H1 (cell line): ENCODE measurements at regions not wholly inside any gene's neighbourhood (a gene's known extent, or its start where the extent isn't known, plus 50 kb on each side); places are given as distances from the start of the nearest gene placed in this dataset.
A peak's percentile ranks its signal among the peaks of the same experiment; 100 is the strongest.

Experiments used
- CTCF ChIA-PET: fragments of 300-600 bp; sonication (Branson Sonifier 250); formaldehyde crosslinking; loops from one replicate; lab custom pipeline; 2021; ENCODE audit not compliant: partially characterized antibody; lab: Charles Lee
- POLR2A ChIA-PET: fragments of 300-600 bp; sonication (Branson Sonifier 250); formaldehyde crosslinking; loops from one replicate; lab custom pipeline; 2021; ENCODE audit warnings: inconsistent platforms; ENCODE audit not compliant: partially characterized antibody; lab: Charles Lee
- DNase-seq, 2 experiments: peaks; one replicate each; pipeline versions ENCODE4 v3.0.0 to v3.0.0-alpha.2; 2010 to 2022; ENCODE audit warnings: low spot score in 2 of 2, low read depth in 1 of 2, mixed read lengths in 1 of 2
- FAIRE-seq: peaks from 2 replicates; lab custom pipeline; 2011; peaks lifted over from hg19 to GRCh38; lab: Jason Lieb, UNC
- H2AFZ ChIP-seq: 2 replicates; pipeline ENCODE4 v1.8.1; 2012; ENCODE audit warnings: low read length, inconsistent platforms
- H2AK5ac ChIP-seq: 2 replicates; pipeline ENCODE4 v1.6.1; 2013; ENCODE audit warnings: low read depth, low read length
- H2BK120ac ChIP-seq: replicated peaks from 2 replicates; pipeline ENCODE3; 2013; ENCODE audit warnings: low read depth, low read length, inconsistent platforms
- H2BK12ac ChIP-seq: 2 replicates; pipeline ENCODE4 v1.6.1; 2013; ENCODE audit warnings: low read depth, low read length
- H2BK15ac ChIP-seq: 2 replicates; pipeline ENCODE4 v1.6.1; 2013; ENCODE audit warnings: low read length
- H2BK20ac ChIP-seq: 2 replicates; pipeline ENCODE4 v1.6.1; 2013; ENCODE audit warnings: low read length
- H2BK5ac ChIP-seq: 2 replicates; pipeline ENCODE4 v1.6.1; 2013; ENCODE audit warnings: low read depth, low read length
- H3K14ac ChIP-seq: 2 replicates; pipeline ENCODE4 v1.6.1; 2013; ENCODE audit warnings: inconsistent platforms; ENCODE audit not compliant: insufficient read length
- H3K18ac ChIP-seq: 2 replicates; pipeline ENCODE4 v1.6.1; 2013; ENCODE audit warnings: low read length; ENCODE audit errors: extremely low read depth
- H3K23ac ChIP-seq: 2 replicates; pipeline ENCODE4 v1.6.1; 2013; ENCODE audit warnings: inconsistent platforms; ENCODE audit not compliant: insufficient read length
- H3K23me2 ChIP-seq: 2 replicates; pipeline ENCODE4 v1.6.1; 2013; ENCODE audit warnings: low read depth, low read length
- H3K27ac ChIP-seq: 2 replicates; pipeline ENCODE4 v1.6.1; 2011; ENCODE audit warnings: low read depth, low read length, inconsistent platforms
- H3K27me3 ChIP-seq, 4 experiments: replicated peaks in 1 of 4; 1 replicate in 1 of 4; 2 replicates in 3 of 4; pipeline versions ENCODE4 v1.6.1 to v1.8.1; 2011 to 2013; ENCODE audit warnings: low read length in 3 of 4, mild to moderate bottlenecking in 3 of 4, inconsistent platforms in 2 of 4, mixed read lengths in 2 of 4, moderate library complexity in 1 of 4; ENCODE audit not compliant: control insufficient read depth in 3 of 4, insufficient read depth in 3 of 4; ENCODE audit errors: extremely low read depth in 1 of 4
- H3K36me3 ChIP-seq, 4 experiments: 2 replicates each; pipeline versions ENCODE4 v1.6.1 to v1.8.1; 2011 to 2013; ENCODE audit warnings: mild to moderate bottlenecking in 4 of 4, low read length in 3 of 4, moderate library complexity in 2 of 4, control low read depth in 1 of 4, inconsistent platforms in 1 of 4; ENCODE audit not compliant: insufficient read depth in 4 of 4, control insufficient read depth in 2 of 4
- H3K4ac ChIP-seq: replicated peaks from 2 replicates; pipeline ENCODE3; 2013; ENCODE audit warnings: low read length, low read depth, mixed read lengths, inconsistent platforms; ENCODE audit not compliant: insufficient read length
- H3K4me1 ChIP-seq, 4 experiments: replicated peaks in 1 of 4; 1 replicate in 1 of 4; 2 replicates in 3 of 4; pipeline versions ENCODE4 v1.6.1 to v1.8.1; 2011 to 2013; ENCODE audit warnings: low read length in 3 of 4, inconsistent platforms in 2 of 4, mixed read lengths in 1 of 4; ENCODE audit not compliant: insufficient read depth in 4 of 4, control insufficient read depth in 3 of 4
- H3K4me2 ChIP-seq, 2 experiments: 2 replicates each; pipeline versions ENCODE4 v1.6.1 to v1.8.1; 2011 to 2013; ENCODE audit warnings: low read depth in 2 of 2, low read length in 2 of 2, control low read depth in 1 of 2, inconsistent platforms in 1 of 2, mild to moderate bottlenecking in 1 of 2; ENCODE audit not compliant: insufficient read depth in 1 of 2
- H3K4me3 ChIP-seq, 4 experiments: fragments of 200-600, 300-600 bp in 1 of 4; sonication (generic), shearing (Covaris generic), sonication (Bioruptor Twin) in 1 of 4; 2 replicates each; pipeline versions ENCODE4 v1.5.1 to v1.8.1; 2011 to 2016; ENCODE audit warnings: low read length in 4 of 4, low read depth in 3 of 4, control low read depth in 2 of 4, inconsistent platforms in 2 of 4, mild to moderate bottlenecking in 2 of 4, mixed read lengths in 1 of 4, moderate library complexity in 1 of 4; ENCODE audit not compliant: insufficient read depth in 2 of 4; ENCODE audit errors: extremely low read depth in 1 of 4
- H3K56ac ChIP-seq: replicated peaks from 2 replicates; pipeline ENCODE3; 2013; ENCODE audit warnings: low read depth, mild to moderate bottlenecking, mixed read lengths, low read length, inconsistent platforms; ENCODE audit not compliant: insufficient read length
- H3K79me1 ChIP-seq: 2 replicates; pipeline ENCODE4 v1.6.1; 2013; ENCODE audit warnings: low read depth, low read length, control low read depth
- H3K79me2 ChIP-seq, 2 experiments: 2 replicates each; pipeline versions ENCODE4 v1.6.1 to v1.8.1; 2012 to 2013; ENCODE audit warnings: low read length in 2 of 2, mild to moderate bottlenecking in 2 of 2, inconsistent platforms in 1 of 2; ENCODE audit not compliant: insufficient read depth in 2 of 2, control insufficient read depth in 1 of 2
- H3K9ac ChIP-seq, 4 experiments: replicated peaks in 1 of 4; 1 replicate in 1 of 4; 2 replicates in 3 of 4; pipeline versions ENCODE4 v1.6.1 to v1.8.1; 2011 to 2013; ENCODE audit warnings: low read depth in 3 of 4, low read length in 3 of 4, control low read depth in 2 of 4, mild to moderate bottlenecking in 2 of 4, moderate library complexity in 2 of 4, inconsistent platforms in 1 of 4; ENCODE audit errors: extremely low read depth in 1 of 4
- H3K9me3 ChIP-seq, 2 experiments: 2 replicates each; pipeline versions ENCODE4 v1.6.1 to v1.8.1; 2012 to 2013; ENCODE audit warnings: mild to moderate bottlenecking in 2 of 2, moderate library complexity in 2 of 2, control low read depth in 1 of 2, inconsistent platforms in 1 of 2, low read depth in 1 of 2, low read length in 1 of 2, mixed read lengths in 1 of 2; ENCODE audit not compliant: insufficient read depth in 2 of 2
- H4K20me1 ChIP-seq, 2 experiments: replicated peaks in 1 of 2; 2 replicates each; pipeline versions ENCODE3 to v1.8.1; 2011 to 2013; ENCODE audit warnings: inconsistent platforms in 2 of 2, low read length in 2 of 2, mild to moderate bottlenecking in 1 of 2; ENCODE audit not compliant: insufficient read depth in 2 of 2, control insufficient read depth in 1 of 2
- H4K5ac ChIP-seq: 2 replicates; pipeline ENCODE4 v1.6.1; 2013; ENCODE audit warnings: low read length, low read depth, mixed read lengths, inconsistent platforms; ENCODE audit not compliant: insufficient read length
- H4K8ac ChIP-seq: 2 replicates; pipeline ENCODE4 v1.8.0; 2013; ENCODE audit warnings: mild to moderate bottlenecking, moderate library complexity, low read length, inconsistent platforms; ENCODE audit not compliant: insufficient read depth; ENCODE audit errors: extremely low read depth
- H4K91ac ChIP-seq: replicated peaks from 2 replicates; pipeline ENCODE3; 2013; ENCODE audit warnings: low read length, mixed read lengths, inconsistent platforms; ENCODE audit not compliant: insufficient read length
- GABPA ChIP-seq: IDR thresholded peaks from 2 replicates; pipeline ENCODE4 v1.6.1; 2011; ENCODE audit warnings: mild to moderate bottlenecking, low read length, moderate library complexity, borderline replicate concordance; ENCODE audit not compliant: insufficient read depth
- HDAC2 ChIP-seq, 2 experiments: fragments of 300-600 bp in 1 of 2; sonication (generic) in 1 of 2; IDR thresholded peaks; 2 replicates each; pipeline ENCODE4 v1.6.1; 2011 to 2012; ENCODE audit warnings: low read depth in 2 of 2, low read length in 2 of 2, mild to moderate bottlenecking in 2 of 2, moderate library complexity in 2 of 2, borderline replicate concordance in 1 of 2, inconsistent platforms in 1 of 2
- RAD21 ChIP-seq, 2 experiments: IDR thresholded peaks in 1 of 2; conservative IDR thresholded peaks in 1 of 2; 2 replicates each; pipeline ENCODE4 v1.6.1; 2011; ENCODE audit warnings: low read depth in 2 of 2, low read length in 2 of 2, improper control_type of control experiment in 1 of 2, inconsistent platforms in 1 of 2, mild to moderate bottlenecking in 1 of 2, moderate library complexity in 1 of 2
- RXRA ChIP-seq: IDR thresholded peaks from 2 replicates; pipeline ENCODE4 v1.6.1; 2011; ENCODE audit warnings: low read depth, mild to moderate bottlenecking, low read length, moderate library complexity; ENCODE audit not compliant: insufficient read depth
- TAF1 ChIP-seq: IDR thresholded peaks from 2 replicates; pipeline ENCODE4 v1.6.1; 2011; ENCODE audit warnings: mild to moderate bottlenecking, low read depth, low read length
- WGBS, 2 experiments: shearing (Covaris generic) in 1 of 2; methylation state at CpG; one replicate each; pipeline versions ENCODE4 v1.1.6 to v1.1.7; 2013 to 2015; ENCODE audit warnings: low lambda C conversion rate in 2 of 2, mixed read lengths in 2 of 2, inconsistent platforms in 1 of 2, low coverage in 1 of 2, missing lambda C conversion rate in 1 of 2; ENCODE audit not compliant: insufficient replicate concordance in 2 of 2, insufficient coverage in 1 of 2, insufficient read length in 1 of 2; ENCODE audit errors: extremely low coverage in 1 of 2, missing lambda C conversion rate in 1 of 2; 5-methylcytosine and 5-hydroxymethylcytosine counted together
- TF ChIP-seq, protein P1 (sequence below): IDR thresholded peaks from 2 replicates; pipeline ENCODE4 v1.6.1; 2012; ENCODE audit warnings: inconsistent platforms
- TF ChIP-seq, protein P2 (sequence below), 3 experiments: IDR thresholded peaks; 1 replicate in 2 of 3; 2 replicates in 1 of 3; pipeline versions ENCODE4 v1.5.1 to v1.6.1; 2011; ENCODE audit warnings: low read length in 3 of 3, mild to moderate bottlenecking in 3 of 3, inconsistent platforms in 2 of 3, low read depth in 1 of 3, moderate library complexity in 1 of 3; ENCODE audit not compliant: insufficient read depth in 1 of 3; ENCODE audit errors: control extremely low read depth in 1 of 3

DNA sequence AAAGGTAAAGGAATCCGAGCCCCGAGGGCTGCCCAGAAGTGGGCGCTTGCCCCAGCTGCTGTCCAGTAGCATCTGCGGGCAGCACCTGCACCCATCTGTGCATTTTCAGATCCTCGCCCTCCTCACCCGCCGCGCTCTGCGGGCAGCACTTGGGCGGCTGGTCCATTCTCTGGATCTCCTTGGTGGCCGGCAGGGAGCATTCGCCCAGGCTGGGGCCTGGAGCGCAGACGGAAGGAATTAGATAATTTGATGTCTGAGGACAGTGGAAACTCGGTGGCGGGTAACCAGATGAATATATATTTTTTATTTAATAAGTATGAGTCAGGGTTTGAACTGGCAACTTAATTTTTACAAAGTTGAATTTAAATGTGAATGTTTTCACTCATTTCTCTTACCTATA lies 88.5 kb downstream of the NPIPB11 start:
- FAIRE-seq (no peak), DNase-seq (peak in 1 of 2 experiments; percentile 54)
- Histone ChIP-seq H3K27me3 (no peaks in the 10 kb centered on the region), H2BK5ac (no peak overlapping the region), H2AFZ (no peak overlapping the region), H3K79me2 (no peaks in the 10 kb centered on the region), H2AK5ac (no peak overlapping the region), H4K8ac (no peak overlapping the region), H2BK12ac (no peak overlapping the region), H3K56ac (no peak overlapping the region), H4K20me1 (no peaks in the 10 kb centered on the region), H4K91ac (no peak overlapping the region), H3K36me3 (no peaks in the 10 kb centered on the region), H4K5ac (no peak overlapping the region), H3K4me1 (peaks cover 0 to 4% (median 1%) of the 10 kb centered on the region in 4 experiments; a peak in 3 of 7 replicates), H3K79me1 (no peaks in the 10 kb centered on the region), H3K27ac (no peak overlapping the region), H2BK15ac (no peak overlapping the region), H3K4me3 (no peak overlapping the region), H3K4ac (no peak overlapping the region), H3K9ac (no peak overlapping the region), H3K9me3 (no peaks in the 10 kb centered on the region), H3K23me2 (no peaks in the 10 kb centered on the region), H2BK20ac (no peak overlapping the region), H2BK120ac (no peak overlapping the region), H3K14ac (no peak overlapping the region), H3K18ac (no peak overlapping the region), H3K4me2 (no peak overlapping the region), H3K23ac (no peak overlapping the region)
- WGBS, 2 experiments = 63% methylated on average over 16 of the region's 16 CpGs; no CpG with 5 or more reads in 1 of the 2 experiments
- POLR2A ChIA-PET = no interaction called here
- TF ChIP-seq, protein P1, sequence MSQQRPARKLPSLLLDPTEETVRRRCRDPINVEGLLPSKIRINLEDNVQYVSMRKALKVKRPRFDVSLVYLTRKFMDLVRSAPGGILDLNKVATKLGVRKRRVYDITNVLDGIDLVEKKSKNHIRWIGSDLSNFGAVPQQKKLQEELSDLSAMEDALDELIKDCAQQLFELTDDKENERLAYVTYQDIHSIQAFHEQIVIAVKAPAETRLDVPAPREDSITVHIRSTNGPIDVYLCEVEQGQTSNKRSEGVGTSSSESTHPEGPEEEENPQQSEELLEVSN = no peak
- TF ChIP-seq TAF1 (no peak), RXRA (no peak), GABPA (no peak), RAD21 (IDR thresholded peaks at IDR 0.05 in 1 of 2, conservative IDR thresholded peaks at IDR 0.05 in 1 of 2; ENCODE audit: low read depth in 2 of 2, low read length in 2 of 2) (peak in 1 of 2 experiments; percentile 48; a peak in 1 of 4 replicates), HDAC2 (IDR thresholded peaks at IDR 0.05; ENCODE audit: borderline replicate concordance in 1 of 2, low read depth in 2 of 2, low read length in 2 of 2) (no peak)
- TF ChIP-seq, protein P2, sequence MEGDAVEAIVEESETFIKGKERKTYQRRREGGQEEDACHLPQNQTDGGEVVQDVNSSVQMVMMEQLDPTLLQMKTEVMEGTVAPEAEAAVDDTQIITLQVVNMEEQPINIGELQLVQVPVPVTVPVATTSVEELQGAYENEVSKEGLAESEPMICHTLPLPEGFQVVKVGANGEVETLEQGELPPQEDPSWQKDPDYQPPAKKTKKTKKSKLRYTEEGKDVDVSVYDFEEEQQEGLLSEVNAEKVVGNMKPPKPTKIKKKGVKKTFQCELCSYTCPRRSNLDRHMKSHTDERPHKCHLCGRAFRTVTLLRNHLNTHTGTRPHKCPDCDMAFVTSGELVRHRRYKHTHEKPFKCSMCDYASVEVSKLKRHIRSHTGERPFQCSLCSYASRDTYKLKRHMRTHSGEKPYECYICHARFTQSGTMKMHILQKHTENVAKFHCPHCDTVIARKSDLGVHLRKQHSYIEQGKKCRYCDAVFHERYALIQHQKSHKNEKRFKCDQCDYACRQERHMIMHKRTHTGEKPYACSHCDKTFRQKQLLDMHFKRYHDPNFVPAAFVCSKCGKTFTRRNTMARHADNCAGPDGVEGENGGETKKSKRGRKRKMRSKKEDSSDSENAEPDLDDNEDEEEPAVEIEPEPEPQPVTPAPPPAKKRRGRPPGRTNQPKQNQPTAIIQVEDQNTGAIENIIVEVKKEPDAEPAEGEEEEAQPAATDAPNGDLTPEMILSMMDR (IDR thresholded peaks at IDR 0.05; ENCODE audit: control extremely low read depth in 1 of 3, insufficient read depth in 1 of 3, low read depth in 1 of 3, low read length in 3 of 3) = peak; percentile 37 to 46 (median 45)
- CTCF ChIA-PET = interaction anchor here (1.2 to 1.4 kb wide), 2 partner anchors 10 to 139 kb away, joined by 4 to 7 read pairs; no protein-coding TSS in a partner anchor
